NT2/D1 (cell line): ENCODE measurements at regions not wholly inside any gene's neighbourhood (a gene's known extent, or its start where the extent isn't known, plus 50 kb on each side); places are given as distances from the start of the nearest gene placed in this dataset.

Experiments used
- SUZ12 ChIP-seq: IDR thresholded peaks from 2 replicates; pipeline ENCODE4 v1.6.1; 2011; ENCODE audit not compliant: insufficient read length, insufficient read depth; ENCODE audit errors: extremely low read depth
- YY1 ChIP-seq: IDR thresholded peaks from 2 replicates; pipeline ENCODE4 v1.6.1; 2011; ENCODE audit not compliant: insufficient read length, insufficient read depth
- ZNF274 ChIP-seq: IDR thresholded peaks from 2 replicates; pipeline ENCODE4 v1.6.1; 2011; ENCODE audit warnings: mild to moderate bottlenecking, low read depth, low read length

DNA sequence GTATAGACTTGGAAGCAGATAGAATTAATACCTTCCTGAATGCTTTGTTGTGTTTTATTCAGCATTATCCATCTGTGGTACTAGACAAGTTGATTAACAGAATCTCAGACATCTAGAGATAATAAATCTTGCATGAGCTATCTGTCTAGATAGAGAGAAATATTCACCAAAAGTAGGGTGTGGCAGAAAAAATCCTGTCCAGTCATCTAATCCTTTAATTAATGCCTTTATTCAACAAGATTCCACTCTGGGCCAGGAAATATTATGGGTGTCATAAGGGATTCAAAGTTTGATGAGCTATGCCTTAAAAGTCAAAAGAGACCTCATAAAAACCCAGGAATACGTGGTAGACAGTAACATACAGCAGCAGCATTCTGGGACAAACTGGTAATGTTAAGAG, 601.2 kb downstream of the LMO4 start:
- TF ChIP-seq YY1, result no peak
- TF ChIP-seq ZNF274, result no peak
- no peak for TF ChIP-seq SUZ12
